ENCODE measurements at regions not wholly inside any gene's neighbourhood (a gene's known extent, or its start where the extent isn't known, plus 50 kb on each side); places are given as distances from the start of the nearest gene placed in this dataset.
A peak's percentile ranks its signal among the peaks of the same experiment; 100 is the strongest.
"Not testable (repeated sequence)": the region's sequence is repeated elsewhere in the genome, so short reads cannot be mapped to it uniquely, and the experiment has no call there.

- DNase-seq (ENCODE audit: low read depth) = no peak
Measured at GRCh38 chr14:22152161-22152870, 436.7 kb downstream of the DAD1 start.

GRCh38 chr14:22151121-22151520 lies 437.9 kb downstream of the DAD1 start:
- no peak for DNase-seq (ENCODE audit: low read depth)

GRCh38 chr14:22149058-22149457 lies 440.0 kb downstream of the DAD1 start:
- no peak for DNase-seq (ENCODE audit: low read depth)

GRCh38 chr14:22147716-22148115 lies 441.3 kb downstream of the DAD1 start:
- DNase-seq (ENCODE audit: low read depth) = no peak

- no peak for DNase-seq (ENCODE audit: low read depth)
Measured at GRCh38 chr14:22143363-22143762, 445.7 kb downstream of the DAD1 start.

GRCh38 chr14:22140633-22141032 lies 448.4 kb downstream of the DAD1 start:
- DNase-seq (ENCODE audit: low read depth) = no peak

- no peak for DNase-seq (ENCODE audit: low read depth)
Measured at GRCh38 chr14:22131749-22132476, 457.1 kb downstream of the DAD1 start.

- DNase-seq (ENCODE audit: low read depth) = no peak
Measured at GRCh38 chr14:22124073-22124613, 450.5 kb upstream of the OR4E1 start.

GRCh38 chr14:22122829-22123560 lies 449.4 kb upstream of the OR4E1 start:
- no peak for DNase-seq (ENCODE audit: low read depth)

GRCh38 chr14:22122227-22122818 lies 448.7 kb upstream of the OR4E1 start:
- DNase-seq (ENCODE audit: low read depth) = no peak

- peak; percentile 16 for DNase-seq (ENCODE audit: low read depth)
Measured at GRCh38 chr14:22118899-22119477, 445.4 kb upstream of the OR4E1 start.

GRCh38 chr14:22113401-22113800 lies 439.8 kb upstream of the OR4E1 start:
- no peak for DNase-seq (ENCODE audit: low read depth)

- DNase-seq (ENCODE audit: low read depth) = no peak
Measured at GRCh38 chr14:22112004-22112403, 438.4 kb upstream of the OR4E1 start.

GRCh38 chr14:22107753-22108152 lies 434.1 kb upstream of the OR4E1 start:
- DNase-seq (ENCODE audit: low read depth) = no peak

- DNase-seq (ENCODE audit: low read depth) = no peak
Measured at GRCh38 chr14:22106700-22107697, 433.4 kb upstream of the OR4E1 start.

- DNase-seq (ENCODE audit: low read depth) = no peak
Measured at GRCh38 chr14:22105624-22106006, 432.0 kb upstream of the OR4E1 start.

GRCh38 chr14:22105006-22105623 lies 431.5 kb upstream of the OR4E1 start:
- DNase-seq (ENCODE audit: low read depth) = no peak

GRCh38 chr14:22100764-22101120 lies 427.1 kb upstream of the OR4E1 start:
- not testable (repeated sequence) for DNase-seq (ENCODE audit: low read depth)

- peak; percentile 9 for DNase-seq (ENCODE audit: low read depth)
Measured at GRCh38 chr14:22099942-22100763, 426.5 kb upstream of the OR4E1 start.

All from EH (cell line).